ENCODE measurements at regions not wholly inside any gene's neighbourhood (a gene's known extent, or its start where the extent isn't known, plus 50 kb on each side); places are given as distances from the start of the nearest gene placed in this dataset.

DNA sequence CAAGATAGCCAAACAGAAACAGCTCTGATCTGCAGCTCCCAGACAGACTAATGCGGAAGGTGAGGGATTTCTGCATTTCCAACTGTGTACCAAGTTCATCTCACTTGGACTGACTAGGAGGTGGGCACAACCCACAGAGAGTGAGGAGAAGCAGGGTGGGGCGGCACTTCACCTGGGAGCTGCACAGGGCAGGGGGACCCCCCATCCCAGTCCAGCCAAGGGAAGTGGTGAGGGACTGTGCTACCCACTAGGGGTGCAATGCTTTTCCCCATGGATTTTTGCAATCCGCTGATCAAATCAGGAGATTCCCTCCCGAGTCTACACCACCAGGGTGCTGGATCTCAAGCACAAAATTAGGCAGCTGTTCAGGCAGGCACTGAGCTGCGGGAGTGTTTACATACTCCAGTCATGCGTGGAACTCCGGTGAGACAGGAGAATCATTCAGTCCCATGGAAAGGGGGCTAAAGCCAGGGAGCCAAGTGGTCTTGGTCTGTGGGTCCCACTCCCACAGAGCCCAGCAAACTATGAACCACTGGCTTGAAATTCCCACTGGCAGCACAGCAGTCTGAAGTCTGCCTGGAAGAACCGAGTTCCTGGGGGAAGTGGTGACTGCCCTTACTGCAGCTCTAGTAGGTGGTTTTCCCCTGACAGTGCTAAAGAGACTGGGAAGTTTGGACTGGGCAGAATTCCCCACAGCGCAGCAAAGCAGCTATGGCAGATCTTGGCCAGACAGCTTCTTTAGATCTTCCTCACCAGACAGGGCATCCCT, 85.1 kb upstream of the UFM1 start:
- H3K9me3 ChIP-seq (ENCODE audit: control insufficient read depth, insufficient read depth, low read length): no peaks in the 10 kb centered on the region; the same call in 1 of the 2 replicates
- ChIA-PET CTCF (no interaction called here), POLR2A (ENCODE audit: unreplicated experiment) (no interaction called here)
- H3K27ac ChIP-seq (ENCODE audit: insufficient read depth, low read length): no peak overlapping the region
- DNase-seq: no peak
- H2BK15ac ChIP-seq (ENCODE audit: low read depth, low read length): no peak overlapping the region
- no peak overlapping the region for H2BK20ac ChIP-seq (ENCODE audit: low read depth, low read length)
- no peaks in the 10 kb centered on the region for H3K36me3 ChIP-seq (ENCODE audit: control insufficient read depth, insufficient read depth, low read length)
- H3K14ac ChIP-seq (replicated peaks; ENCODE audit: low read depth, low read length): no peak overlapping the region
- H4K20me1 ChIP-seq (ENCODE audit: insufficient read depth, low read length): no peaks in the 10 kb centered on the region
- no peak overlapping the region for H2AFZ ChIP-seq (replicated peaks; ENCODE audit: low read length, poor library complexity)
- TF ChIP-seq, protein P1, sequence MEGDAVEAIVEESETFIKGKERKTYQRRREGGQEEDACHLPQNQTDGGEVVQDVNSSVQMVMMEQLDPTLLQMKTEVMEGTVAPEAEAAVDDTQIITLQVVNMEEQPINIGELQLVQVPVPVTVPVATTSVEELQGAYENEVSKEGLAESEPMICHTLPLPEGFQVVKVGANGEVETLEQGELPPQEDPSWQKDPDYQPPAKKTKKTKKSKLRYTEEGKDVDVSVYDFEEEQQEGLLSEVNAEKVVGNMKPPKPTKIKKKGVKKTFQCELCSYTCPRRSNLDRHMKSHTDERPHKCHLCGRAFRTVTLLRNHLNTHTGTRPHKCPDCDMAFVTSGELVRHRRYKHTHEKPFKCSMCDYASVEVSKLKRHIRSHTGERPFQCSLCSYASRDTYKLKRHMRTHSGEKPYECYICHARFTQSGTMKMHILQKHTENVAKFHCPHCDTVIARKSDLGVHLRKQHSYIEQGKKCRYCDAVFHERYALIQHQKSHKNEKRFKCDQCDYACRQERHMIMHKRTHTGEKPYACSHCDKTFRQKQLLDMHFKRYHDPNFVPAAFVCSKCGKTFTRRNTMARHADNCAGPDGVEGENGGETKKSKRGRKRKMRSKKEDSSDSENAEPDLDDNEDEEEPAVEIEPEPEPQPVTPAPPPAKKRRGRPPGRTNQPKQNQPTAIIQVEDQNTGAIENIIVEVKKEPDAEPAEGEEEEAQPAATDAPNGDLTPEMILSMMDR (conservative IDR thresholded peaks at IDR 0.05; ENCODE audit: low read depth, low read length): no peak
- TF ChIP-seq SMC3 (IDR thresholded peaks at IDR 0.05; ENCODE audit: low read depth, low read length) (no peak), RAD21 (IDR thresholded peaks at IDR 0.05; ENCODE audit: low read length) (no peak), BHLHE40 (IDR thresholded peaks at IDR 0.05; ENCODE audit: low read depth, low read length) (no peak), NFE2L2 (IDR thresholded peaks at IDR 0.05; ENCODE audit: low read depth, low read length) (no peak), CEBPB (IDR thresholded peaks at IDR 0.05; ENCODE audit: low read depth, low read length) (no peak), RCOR1 (IDR thresholded peaks at IDR 0.05; ENCODE audit: insufficient replicate concordance, low read length) (no peak), USF2 (IDR thresholded peaks at IDR 0.05; ENCODE audit: low read depth, low read length) (no peak), FOS (IDR thresholded peaks at IDR 0.05; ENCODE audit: low read depth, low read length) (no peak), CHD1 (IDR thresholded peaks at IDR 0.05; ENCODE audit: low read depth, low read length) (no peak), RFX5 (IDR thresholded peaks at IDR 0.05; ENCODE audit: low read depth, low read length) (no peak), MAFK (IDR thresholded peaks at IDR 0.05; ENCODE audit: low read depth, low read length) (no peak), POLR2A (IDR thresholded peaks at IDR 0.05; ENCODE audit: low read depth, low read length) (no peak), MAZ (IDR thresholded peaks at IDR 0.05; ENCODE audit: borderline replicate concordance, low read depth, low read length) (no peak), MXI1 (IDR thresholded peaks at IDR 0.05; ENCODE audit: borderline replicate concordance, low read depth, low read length) (no peak)
- TF ChIP-seq, protein P2, sequence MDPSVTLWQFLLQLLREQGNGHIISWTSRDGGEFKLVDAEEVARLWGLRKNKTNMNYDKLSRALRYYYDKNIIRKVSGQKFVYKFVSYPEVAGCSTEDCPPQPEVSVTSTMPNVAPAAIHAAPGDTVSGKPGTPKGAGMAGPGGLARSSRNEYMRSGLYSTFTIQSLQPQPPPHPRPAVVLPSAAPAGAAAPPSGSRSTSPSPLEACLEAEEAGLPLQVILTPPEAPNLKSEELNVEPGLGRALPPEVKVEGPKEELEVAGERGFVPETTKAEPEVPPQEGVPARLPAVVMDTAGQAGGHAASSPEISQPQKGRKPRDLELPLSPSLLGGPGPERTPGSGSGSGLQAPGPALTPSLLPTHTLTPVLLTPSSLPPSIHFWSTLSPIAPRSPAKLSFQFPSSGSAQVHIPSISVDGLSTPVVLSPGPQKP (IDR thresholded peaks at IDR 0.05; ENCODE audit: borderline replicate concordance, low read depth, low read length): no peak
- no peak overlapping the region for H2BK5ac ChIP-seq (ENCODE audit: low read depth, low read length, poor library complexity, severe bottlenecking)
- no peak overlapping the region for H4K8ac ChIP-seq (ENCODE audit: low read depth in 2 of 2, low read length in 2 of 2)
- no peak overlapping the region for H2BK120ac ChIP-seq (ENCODE audit: low read depth, low read length)
- no peak overlapping the region for H3K56ac ChIP-seq (ENCODE audit: extremely low read depth, insufficient read depth, low read length)
- no peak overlapping the region for H4K91ac ChIP-seq (ENCODE audit: insufficient read depth, low read depth, low read length)
- no peak overlapping the region for H3K9ac ChIP-seq (ENCODE audit: low read depth, low read length)
- dilution Hi-C loops (cut with HindIII; ENCODE audit: low sequenced_read_pairs, unreplicated experiment): no loop called here
- H4K5ac ChIP-seq (ENCODE audit: low read depth, low read length): no peak overlapping the region
- BruUV-seq (replicated peaks): no TSS peak
- H3K9me1 ChIP-seq (ENCODE audit: insufficient read depth, low read length): no peaks in the 10 kb centered on the region
- ATAC-seq (ENCODE audit: low read depth): no peak
- no peak overlapping the region for H3K18ac ChIP-seq (ENCODE audit: low read depth, low read length)
- no peak overlapping the region for H3K4ac ChIP-seq (ENCODE audit: low read depth, low read length)
- H3K4me3 ChIP-seq (ENCODE audit: insufficient read depth, low read depth, low read length): no peak overlapping the region
- H3K4me1 ChIP-seq (ENCODE audit: control insufficient read depth, insufficient read depth, low read length): no peaks in the 10 kb centered on the region
- intact Hi-C loops (cut with micrococcal nuclease): no loop called here
- H2AK5ac ChIP-seq (ENCODE audit: low read depth, low read length): no peak overlapping the region
- H2AK9ac ChIP-seq (replicated peaks; ENCODE audit: low read depth, low read length, poor library complexity): no peak overlapping the region
- H3K79me1 ChIP-seq (ENCODE audit: low read depth in 1 of 2, low read length in 2 of 2): no peaks in the 10 kb centered on the region
- H3K4me2 ChIP-seq (ENCODE audit: low read depth, low read length): no peak overlapping the region
- in situ Hi-C loops (cut with MboI; ENCODE audit: low sequenced_read_pairs): no loop called here
- no peak overlapping the region for H3K23ac ChIP-seq (ENCODE audit: low read depth, low read length)
- WGBS, 2 experiments (ENCODE audit: extremely low coverage in 2 of 2, insufficient read length in 1 of 2): no CpG with 5 or more reads among the region's 9 CpGs
- H3K27me3 ChIP-seq (ENCODE audit: control insufficient read depth, insufficient read depth, low read length): no peaks in the 10 kb centered on the region
